ENCODE measurements at regions not wholly inside any gene's neighbourhood (a gene's known extent, or its start where the extent isn't known, plus 50 kb on each side); places are given as distances from the start of the nearest gene placed in this dataset.

DNA sequence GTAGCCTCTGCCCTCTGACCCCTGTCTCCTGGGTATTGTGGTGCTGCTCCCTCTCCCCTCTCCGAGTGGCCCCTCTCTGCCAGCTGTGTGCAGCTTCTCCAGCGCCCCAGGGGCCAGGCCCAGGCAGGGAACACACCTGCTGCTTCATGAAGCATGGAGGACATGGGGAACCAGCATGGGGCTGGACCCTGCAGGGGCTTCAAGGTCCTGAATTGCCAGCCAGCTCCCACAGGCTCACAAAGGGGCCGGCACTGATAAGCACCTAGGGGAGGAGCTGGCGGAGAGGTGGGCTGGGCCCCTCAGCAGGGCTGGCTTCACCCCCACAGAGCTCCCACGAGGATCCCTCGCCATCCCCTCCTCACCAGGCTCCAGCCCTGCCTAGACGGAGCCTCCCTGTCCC, 77.4 kb upstream of the GPC1 start:
- DNase-seq (ENCODE audit: low spot score) = no peak

DNA sequence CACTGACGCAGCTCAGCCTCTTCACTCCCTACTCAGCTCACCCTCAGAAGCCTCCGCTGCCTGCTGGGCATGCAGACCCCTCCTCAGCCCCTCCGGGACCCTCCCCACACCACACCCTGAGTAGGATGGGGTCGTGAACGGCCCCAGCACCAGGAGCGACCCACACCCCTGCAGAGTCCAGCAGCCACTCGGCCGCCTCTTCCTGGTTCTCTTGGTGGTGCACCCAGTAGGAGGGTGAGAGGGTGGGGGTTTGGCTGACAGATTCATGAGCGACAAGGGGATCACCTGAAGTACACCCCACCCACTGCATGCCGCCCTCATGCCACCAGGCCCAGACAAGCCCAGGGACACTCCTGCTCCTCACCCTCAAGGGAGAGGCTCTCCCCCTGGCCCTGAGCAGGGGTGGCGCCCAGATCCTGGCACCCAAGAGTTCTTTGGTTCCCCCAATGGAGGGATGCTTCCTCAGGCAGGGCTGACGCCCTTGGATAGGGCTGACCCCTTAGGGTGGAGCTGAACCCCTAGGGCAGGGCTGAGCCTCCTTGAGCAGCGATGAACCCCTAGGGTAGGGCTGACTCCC, 76.6 kb upstream of the GPC1 start:
- DNase-seq (ENCODE audit: low spot score) = no peak

- no peak for DNase-seq (ENCODE audit: low spot score)
Measured at GRCh38 chr2:240359695-240360094, 75.8 kb upstream of the GPC1 start.

DNA sequence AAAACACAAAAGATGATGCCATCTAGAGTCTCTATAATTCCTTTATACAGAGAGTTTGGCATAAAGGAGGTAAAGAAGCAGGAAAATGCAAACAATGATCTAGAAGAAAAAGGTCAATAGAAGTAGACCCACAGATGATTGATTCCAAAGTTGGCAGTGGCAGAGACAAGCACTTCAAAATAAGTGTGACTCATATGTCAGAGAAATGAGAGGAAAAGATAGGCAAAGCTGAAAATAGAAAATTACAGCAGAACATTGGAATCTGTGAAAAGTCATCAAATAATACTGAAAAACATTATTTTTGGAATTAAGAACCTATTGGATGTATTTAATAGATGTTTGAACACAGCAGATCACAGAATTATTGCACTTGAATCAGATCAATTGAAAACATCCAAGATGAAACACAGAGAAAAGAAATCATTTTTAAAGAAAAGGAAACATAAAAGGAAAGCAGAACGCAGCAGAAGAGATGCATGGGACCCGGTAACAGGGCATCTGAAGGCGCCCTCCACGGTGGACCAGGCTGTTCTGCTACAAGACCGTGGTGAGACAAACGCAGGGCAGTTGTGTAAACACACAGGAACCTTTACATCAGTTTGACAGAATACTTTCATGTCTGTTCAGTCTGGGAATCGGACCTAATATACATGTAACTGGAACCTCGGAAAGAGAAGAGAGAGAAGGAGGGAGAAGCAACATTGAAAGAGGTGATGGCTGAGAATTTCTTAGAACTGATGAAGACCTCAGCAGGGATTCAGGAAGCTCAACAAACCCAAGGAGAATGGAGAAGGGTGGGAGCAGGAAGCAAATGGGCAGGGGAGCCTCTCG, 74.6 kb upstream of the GPC1 start:
- DNase-seq (ENCODE audit: low spot score) = no peak

GRCh38 chr2:240362216-240362755, 73.2 kb upstream of the GPC1 start:
- no peak for DNase-seq (ENCODE audit: low spot score)

- no peak for DNase-seq (ENCODE audit: low spot score)
Measured at GRCh38 chr2:240362826-240363745, 72.4 kb upstream of the GPC1 start.

GRCh38 chr2:240363746-240364581, 71.5 kb upstream of the GPC1 start:
- no peak for DNase-seq (ENCODE audit: low spot score)

DNA sequence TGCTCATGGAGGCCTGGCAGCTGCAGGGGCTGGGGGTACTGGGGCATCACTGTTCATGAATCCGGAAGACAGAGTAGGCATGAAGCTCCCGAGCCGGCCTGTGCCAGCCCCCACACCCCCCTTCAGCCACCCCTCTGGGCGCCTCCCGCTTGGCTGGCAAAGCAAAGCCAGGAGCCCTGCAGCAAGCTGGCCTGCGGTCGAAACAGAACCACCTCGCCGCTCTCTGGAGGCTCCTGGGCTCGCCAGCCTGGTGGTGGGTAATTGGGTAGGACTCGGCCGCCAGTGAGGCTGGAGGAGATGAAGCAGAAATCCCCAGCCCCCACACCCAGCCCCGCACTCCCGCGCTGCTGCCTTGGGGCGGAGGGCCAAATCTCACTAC, 70.9 kb upstream of the GPC1 start:
- no peak for DNase-seq (ENCODE audit: low spot score)

DNA sequence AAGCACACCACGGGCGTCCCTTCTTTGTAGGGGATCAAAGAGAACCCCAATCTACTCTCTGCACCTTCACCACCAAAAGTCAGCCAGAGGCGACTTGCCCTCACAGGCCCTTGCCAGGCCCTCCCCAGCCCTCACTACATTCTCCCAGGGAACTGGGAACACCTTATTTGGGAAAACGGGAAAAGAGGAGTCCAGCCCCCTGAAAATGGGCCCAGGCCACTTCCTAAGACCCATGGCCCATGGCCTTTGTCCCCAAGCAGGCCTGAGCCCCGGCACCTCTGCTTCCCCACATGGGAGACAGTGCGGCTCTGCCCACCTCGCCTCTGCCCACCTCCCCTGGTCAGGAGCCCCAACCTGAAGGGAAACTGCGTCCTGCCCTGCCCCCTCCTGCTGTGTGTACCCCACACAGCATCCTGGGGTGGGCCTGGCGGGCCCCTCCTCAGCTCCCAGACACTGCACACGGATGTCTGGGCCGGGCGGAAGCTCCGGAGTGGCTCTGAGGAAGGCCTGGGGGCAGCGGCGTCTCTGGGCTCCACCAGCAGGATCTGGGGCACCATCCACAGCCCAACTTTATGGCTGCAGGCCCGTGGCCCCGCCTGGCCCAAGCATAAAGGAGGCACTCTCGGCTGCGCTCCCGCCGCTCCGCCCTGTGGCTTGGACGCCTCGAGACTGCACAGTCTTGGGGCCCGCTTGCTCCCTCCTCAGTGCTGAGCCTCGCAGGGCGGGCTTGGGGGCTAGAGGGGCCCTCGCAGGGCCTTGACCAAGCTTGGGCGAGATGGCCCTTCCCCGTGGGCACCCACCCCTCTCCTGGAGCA, 70.3 kb upstream of the GPC1 start:
- no peak for DNase-seq (ENCODE audit: low spot score)

- no peak for DNase-seq (ENCODE audit: low spot score)
Measured at GRCh38 chr2:240365971-240366471, 69.4 kb upstream of the GPC1 start.

DNA sequence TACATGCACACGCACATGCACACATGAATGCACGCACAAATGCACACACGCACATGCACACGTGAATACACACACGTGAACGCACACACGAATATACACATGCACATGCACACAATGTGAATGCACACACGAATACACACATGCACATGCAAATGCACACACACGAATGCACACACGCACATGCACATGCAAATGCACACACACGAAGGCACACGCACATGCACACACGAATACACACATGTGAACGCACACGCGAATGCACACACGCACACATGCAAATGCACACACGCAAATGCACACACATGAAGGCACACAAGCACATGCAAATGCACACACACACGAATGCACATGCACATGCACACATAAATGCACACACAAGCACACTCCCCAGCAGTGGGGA, 68.6 kb upstream of the GPC1 start:
- no peak for DNase-seq (ENCODE audit: low spot score)

DNA sequence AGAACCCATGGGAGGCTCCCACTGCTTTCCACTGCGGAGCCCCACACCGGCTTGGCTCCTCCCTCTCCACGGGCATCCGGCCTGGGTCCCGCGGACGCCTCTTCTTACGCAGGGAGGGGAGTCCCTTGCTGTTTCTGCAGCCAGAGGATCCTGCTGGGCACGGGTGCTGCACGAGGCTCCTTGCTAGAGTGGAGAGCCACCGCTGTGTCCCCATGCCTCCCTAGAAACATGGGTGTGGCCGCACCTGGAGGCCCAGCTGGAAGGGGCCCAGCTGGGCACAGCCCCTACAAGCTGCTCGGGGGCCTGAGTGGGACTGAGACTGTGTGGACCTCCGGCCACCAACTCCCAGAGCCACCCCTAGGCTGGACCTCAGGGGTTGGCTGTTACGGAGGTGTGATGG, 67.7 kb upstream of the GPC1 start:
- DNase-seq (ENCODE audit: low spot score) = no peak

DNA sequence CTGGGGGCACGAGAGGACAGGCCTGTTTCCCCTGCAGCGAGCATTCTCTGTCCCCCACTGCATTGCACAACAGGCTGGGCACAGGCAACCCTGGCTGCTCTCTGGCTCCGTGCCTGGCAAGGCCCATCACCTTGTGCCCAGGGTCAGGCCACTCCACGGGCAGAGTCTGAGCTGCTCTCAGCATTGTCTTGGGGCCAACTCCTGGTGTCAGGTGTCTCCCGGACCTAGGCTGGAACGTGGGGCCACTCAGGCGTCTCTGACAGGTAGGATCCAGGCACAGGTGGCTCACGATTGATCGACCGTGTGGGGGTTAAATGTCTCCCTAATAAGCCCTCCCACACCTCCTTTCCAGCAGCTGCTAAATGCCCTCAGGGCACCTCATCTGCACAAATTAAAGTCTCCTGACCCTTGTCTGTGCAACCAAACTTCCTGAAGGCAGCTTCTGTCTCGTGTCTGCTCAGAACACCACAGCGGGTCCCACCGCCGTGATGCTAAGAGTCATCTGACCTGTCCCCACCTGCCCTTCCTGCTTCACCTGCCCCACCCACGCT, 66.6 kb upstream of the GPC1 start:
- DNase-seq (ENCODE audit: low spot score) = peak; percentile 11

DNA sequence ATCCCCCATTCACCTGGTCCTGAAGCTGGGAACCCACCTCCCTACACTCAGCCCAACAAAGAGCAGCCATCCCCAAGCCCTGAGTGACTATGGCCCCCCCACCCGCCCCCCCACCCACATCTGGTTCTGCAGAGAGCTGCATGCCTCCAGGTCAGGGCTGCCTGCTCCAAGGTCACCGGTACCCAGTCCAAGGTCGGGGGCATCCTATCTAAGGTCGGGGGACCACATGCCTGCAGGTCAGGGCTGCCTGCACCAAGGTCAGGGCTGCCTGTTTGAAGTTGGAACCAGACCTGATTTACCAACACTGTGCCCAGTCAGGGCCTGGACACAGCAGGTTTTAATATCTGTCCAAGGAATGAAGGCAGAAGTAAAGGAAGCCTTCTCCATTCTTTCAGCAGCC, 66.1 kb upstream of the GPC1 start:
- DNase-seq (ENCODE audit: low spot score) = no peak

DNA sequence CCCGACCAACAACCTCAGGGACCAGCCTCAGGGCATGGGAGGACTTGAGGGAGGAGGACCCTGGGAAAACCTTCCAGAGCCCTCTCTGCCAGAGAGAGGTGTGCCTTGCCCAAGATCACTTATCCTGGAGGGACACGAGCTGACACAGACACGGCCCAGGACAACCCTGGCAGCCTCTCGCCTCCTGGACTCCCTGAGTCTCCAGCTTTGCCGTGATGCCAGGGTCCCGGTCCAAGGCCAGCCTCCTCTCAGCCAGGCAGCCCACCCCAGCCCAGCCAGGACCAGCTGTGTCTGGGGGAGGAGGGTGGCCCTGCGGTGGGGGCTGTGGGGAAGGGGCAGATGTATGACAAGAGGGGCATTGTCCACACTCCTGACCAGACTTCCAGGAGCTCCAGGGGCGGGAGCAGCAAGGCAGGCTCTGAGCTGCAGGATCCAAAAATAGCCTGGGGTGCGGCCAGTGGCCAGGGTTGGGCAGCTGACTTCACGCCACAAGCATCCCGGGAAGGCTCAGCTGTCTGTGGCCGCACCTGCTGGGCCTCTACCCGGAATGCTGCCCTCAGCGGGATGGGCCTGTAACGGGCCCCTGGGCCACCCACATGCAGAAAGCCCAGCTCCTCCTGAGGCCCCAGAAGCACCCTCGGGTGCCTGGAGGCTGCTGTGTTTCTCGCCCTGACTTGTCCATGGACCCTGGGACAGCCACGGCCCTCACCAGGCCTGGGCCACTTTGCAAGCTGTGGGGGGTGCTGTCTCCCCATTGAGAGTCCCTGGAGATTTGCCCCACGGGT, 65.5 kb upstream of the GPC1 start:
- DNase-seq (ENCODE audit: low spot score) = peak; percentile 96

GRCh38 chr2:240371129-240372000, 64.1 kb upstream of the GPC1 start:
- DNase-seq (ENCODE audit: low spot score) = no peak

- DNase-seq (ENCODE audit: low spot score) = no peak
Measured at GRCh38 chr2:240372101-240372500, 63.4 kb upstream of the GPC1 start.

GRCh38 chr2:240373289-240373885, 62.1 kb upstream of the GPC1 start:
- no peak for DNase-seq (ENCODE audit: low spot score)

All from LoVo (cell line).